Fibroblast of skin of abdomen (primary cell): ENCODE measurements at regions not wholly inside any gene's neighbourhood (a gene's known extent, or its start where the extent isn't known, plus 50 kb on each side); places are given as distances from the start of the nearest gene placed in this dataset.
A peak's percentile ranks its signal among the peaks of the same experiment; 100 is the strongest.

Experiments
- DNase-seq: peaks from one replicate; pipeline ENCODE4 v3.0.0-alpha.2; 2013

DNA sequence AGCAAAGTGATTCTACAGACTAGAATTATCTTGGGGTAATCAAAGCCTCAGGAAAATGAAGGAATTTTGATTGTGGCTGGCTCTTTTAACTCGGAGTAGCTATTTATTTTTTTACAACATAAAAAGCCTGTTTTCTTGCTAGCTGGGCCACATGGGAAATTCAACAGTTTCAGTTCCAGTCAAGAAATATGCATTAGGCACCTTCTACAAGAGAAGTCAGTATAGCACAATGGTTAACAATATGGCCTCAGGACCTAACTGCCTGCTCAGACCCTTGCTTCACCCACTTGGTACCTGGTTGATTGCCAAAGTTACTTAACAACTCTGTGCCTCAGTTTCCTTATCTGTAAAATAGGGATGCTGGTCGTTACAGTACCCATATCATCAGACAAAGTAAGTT, 586.2 kb downstream of the ZNF608 start:
- no peak for DNase-seq

DNA sequence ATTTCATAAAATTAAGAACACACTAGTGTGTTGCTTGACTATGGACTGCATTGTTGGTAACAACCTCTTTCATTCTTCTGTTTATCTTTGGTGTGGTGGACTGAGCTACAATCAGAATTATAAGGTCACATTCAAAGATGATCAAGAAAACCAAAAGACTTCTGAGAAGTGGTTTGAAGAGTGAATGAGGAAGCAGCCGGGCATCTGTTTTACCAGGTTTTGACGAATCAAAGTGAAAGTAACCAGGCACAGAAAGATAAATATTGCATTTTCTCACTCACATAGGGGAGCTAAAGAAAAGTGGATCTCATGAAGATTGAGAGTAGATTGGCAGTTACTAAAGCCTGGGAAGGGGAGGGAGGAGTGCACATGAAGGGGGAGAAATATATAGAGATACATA, 589.1 kb downstream of the ZNF608 start:
- DNase-seq, result no peak

DNA sequence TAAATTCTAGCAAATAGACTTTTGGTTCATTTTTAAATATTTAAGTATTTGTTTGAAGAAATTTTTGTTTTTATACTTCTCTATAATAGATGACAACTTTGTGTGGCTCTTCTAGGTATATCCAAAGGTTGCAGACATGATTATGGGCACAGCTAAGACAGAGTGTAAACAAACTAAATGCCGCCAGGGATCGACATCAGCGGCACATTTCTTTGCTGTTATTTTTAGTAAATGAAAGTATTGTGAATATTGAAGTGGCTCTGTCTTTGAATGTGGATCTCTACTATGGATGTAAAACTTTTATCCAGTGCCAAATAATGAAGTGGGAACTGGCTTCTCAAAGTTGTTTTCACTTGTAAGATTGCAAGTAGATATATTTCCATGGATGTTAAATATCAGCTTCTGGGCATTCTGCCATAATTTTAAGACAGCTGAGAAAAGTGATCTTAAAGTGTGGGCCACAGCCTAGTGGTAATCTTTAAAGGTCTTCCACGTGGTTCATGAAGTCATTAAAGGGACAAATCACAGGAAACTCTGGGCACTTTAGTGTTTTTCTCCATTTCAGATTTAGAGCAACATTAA, 589.9 kb downstream of the ZNF608 start:
- peak; percentile 39 for DNase-seq

DNA sequence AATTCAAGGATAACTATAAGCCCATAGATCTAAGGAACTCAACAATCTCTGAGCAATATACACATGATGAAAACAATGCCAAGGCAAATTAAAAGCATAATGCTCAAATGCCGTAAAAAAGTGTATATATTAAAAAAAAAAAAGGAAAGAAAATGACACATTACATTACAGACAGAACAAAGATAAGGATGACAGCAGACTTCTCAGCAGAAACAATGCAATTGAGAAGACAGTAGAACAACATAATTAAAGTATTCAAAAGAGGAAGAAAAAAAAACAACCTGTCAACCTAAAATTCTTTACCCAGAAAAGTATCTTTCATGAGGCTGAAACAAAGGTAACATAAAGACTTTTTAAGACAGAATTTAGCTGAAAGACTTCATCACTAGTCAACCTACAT, 591.7 kb downstream of the ZNF608 start:
- DNase-seq, result no peak

DNA sequence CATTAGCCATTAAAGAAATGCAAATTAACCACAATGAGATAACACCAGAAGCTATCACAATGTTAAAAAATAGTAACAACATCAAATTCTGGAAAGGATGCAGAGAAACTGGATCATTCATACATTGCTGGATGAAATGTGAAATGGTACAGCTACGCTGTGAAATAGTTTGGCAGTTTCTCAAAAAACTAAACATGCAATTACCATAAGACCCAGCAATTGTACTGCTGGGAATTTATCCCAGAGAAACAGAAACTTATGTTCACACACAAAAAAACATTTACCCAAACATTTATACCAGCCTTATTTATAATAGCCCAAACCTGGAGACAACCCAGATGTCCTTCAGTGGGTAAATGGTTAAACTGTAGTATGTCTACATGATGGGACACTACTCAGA, 592.9 kb downstream of the ZNF608 start:
- no peak for DNase-seq

DNA sequence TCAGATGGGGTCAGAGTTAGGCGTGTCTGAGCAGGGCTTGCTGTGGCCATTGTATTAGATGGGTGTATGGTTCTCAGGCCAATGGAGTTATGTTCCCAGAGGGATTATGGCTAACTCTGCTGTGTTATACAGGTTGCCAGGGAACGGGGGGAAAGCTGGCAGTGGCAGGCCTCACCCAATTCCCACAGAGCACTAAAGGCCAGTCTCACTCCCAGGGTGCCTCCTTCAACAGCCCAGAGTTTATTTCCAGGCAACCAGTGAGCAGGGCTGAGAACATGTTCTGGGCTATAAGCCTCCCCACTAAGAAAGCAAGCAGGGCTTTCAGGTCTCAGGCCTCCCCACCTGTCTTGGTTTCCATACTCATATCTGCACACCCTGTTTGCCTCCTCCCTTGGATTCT, 597.9 kb downstream of the ZNF608 start:
- no peak for DNase-seq

DNA sequence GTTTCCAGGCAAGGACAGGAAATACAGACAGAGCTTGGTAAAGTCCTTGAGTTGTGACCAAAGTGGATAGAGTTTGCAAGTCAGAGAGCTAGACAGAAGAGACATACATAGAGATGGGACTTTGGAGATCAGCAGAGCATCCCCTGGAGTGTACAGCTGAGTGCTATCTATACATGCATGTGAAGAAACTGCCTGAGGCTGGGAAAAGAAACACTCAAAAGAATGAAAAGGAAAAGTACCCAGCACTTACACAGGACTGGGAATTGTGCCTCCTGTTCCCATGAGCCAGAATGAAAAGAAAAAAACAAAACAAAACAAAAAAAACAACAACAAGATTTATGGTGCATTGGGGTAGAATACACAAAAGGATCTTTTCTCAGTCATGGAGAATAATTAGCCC, 606.4 kb downstream of the ZNF608 start:
- DNase-seq, result no peak

DNA sequence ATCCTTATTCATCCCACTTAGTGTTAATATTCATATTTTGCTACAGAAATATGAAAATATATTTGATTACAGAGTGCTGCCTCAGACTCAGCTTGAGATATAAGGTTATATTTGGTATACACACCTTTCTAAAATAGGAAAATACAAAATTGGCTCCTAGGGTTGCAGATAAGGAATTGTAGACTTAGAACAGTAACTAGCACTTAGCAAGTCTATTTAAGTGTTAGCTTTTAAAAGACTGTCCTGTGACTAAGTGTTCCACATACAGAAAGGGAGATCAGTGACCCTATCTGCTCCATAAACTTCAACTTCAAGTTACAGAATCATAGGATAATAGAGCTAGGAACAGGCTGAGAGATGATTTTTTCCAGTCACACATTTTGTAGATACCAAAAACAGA, 607.0 kb downstream of the ZNF608 start:
- DNase-seq, result no peak

DNA sequence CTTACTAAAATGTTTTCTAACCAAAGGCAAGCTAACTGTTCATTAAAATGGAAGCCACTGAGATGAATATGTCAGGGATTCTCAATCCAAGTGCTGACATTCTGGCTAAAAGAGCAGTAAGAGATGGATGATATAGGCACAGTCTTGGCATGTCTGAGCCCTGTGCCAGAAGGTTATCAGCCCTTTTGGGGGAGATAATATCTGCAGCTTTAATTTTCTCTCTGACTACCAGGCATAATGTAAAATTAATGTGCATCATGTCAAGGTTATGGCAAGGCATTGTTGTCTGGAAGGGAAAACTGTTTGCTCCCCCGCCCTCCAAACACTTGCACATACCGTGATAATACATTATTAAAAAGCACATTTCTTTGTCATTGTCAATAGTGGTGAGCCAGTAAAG, 609.8 kb downstream of the ZNF608 start:
- no peak for DNase-seq

DNA sequence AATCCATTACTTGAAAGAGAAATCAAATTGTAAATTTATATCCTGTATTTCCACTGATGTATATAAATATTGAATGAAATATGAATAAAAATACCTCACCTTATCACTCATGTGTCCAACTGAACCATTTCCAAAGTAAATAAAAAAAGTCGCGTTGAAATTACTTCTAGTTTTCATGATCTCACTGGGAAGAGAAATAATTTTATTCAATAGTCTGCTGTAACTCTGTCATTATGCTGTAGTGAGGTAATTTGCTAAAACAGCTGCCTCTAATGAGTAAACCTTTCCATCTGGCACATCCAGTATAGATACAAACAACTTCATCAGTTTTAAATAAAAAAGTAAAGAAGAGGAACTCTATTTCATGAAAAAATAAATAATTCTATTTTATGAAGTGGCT, 611.5 kb downstream of the ZNF608 start:
- no peak for DNase-seq

DNA sequence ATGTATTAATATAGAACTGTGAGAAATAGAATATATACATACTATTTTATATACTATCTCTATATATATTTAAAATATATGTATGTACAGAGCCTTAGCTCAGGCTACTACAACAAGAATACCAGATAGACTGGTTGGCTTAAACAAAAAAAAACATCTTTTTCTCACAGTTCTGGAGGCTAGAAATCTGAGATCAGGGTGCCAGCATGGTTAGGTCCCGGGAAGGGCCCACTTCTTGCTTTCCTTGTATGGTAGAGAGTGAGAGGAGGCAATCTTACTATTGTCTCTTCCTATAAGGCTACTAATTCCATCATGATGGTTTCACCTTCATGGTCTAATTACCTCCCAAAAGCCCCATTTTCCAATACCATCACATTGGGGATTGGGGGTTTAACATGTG, 613.0 kb downstream of the ZNF608 start:
- no peak for DNase-seq

DNA sequence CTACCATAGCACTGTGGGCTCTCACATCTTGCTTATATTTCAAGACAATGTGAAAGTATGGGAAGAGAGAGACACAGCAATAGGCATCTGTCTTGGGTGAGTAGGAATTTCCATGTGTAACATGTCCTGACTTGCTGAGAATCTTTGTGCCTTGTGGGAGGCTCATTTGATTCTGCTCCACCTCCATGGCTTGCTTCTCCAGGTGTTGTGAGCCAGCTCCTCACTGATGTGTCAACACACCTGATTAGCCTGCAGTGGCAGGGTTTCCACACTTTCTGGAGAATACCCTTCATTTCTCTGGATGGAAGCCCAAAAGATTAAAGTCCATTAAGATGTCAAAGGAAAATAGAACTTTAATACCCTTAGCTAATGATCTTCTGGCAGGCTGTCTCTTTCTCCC, 613.6 kb downstream of the ZNF608 start:
- no peak for DNase-seq

DNA sequence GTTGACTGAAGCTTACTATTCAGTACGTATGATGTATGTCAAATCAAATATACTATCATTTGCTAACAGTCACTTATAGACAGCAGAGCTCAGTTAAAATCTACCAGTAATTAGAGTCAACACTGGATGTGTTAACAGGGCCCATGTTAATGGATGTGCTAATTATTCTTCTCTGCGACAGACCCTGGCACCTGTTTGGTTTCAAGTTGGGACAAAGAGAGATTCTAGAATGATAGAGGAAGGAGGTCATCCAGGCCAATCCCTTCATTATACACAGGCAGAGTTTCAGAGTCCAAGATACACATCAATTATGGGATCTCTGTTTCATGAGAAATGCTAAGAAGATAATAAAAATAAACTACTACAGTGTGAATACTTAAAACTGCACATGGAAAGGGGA, 615.0 kb downstream of the ZNF608 start:
- DNase-seq, result no peak

DNA sequence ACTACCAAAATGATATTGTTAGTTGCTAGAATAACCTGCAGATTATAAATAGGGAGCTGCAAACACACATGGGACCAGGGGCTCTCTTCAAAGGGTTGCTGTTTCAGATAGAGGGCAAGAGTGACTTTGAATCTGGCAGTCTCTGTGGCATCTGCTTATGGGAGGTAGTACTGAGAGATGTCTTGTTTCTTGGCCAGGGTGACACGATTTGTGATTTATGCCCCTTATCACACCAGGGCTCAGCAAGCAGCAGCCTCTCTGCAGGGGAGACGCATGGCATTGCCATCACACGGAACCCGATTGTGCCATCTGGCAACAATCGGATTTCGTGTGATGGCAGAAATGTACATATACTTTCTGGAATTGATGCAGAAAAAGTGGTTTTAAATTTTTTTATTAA, 615.6 kb downstream of the ZNF608 start:
- DNase-seq, result no peak

DNA sequence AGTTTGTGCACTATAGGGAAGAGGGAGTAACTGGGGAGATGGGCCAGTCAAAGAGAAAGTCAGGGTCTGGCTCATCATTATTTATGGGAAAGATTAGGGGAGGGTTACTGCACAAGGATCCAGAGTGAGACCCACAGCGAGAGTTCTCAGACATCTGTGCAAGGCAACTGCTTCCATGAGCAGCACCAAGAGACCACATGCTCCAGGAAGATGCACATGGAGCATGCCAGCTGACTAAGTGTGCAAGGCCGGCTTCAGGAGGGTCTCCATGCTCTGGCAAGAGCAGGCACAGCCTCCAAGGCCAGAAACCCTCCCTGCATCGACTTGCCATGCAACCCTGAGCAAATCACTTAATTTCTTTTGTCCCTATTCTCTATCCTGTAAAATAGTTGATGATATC, 616.9 kb downstream of the CSNK1G3 start:
- no peak for DNase-seq

DNA sequence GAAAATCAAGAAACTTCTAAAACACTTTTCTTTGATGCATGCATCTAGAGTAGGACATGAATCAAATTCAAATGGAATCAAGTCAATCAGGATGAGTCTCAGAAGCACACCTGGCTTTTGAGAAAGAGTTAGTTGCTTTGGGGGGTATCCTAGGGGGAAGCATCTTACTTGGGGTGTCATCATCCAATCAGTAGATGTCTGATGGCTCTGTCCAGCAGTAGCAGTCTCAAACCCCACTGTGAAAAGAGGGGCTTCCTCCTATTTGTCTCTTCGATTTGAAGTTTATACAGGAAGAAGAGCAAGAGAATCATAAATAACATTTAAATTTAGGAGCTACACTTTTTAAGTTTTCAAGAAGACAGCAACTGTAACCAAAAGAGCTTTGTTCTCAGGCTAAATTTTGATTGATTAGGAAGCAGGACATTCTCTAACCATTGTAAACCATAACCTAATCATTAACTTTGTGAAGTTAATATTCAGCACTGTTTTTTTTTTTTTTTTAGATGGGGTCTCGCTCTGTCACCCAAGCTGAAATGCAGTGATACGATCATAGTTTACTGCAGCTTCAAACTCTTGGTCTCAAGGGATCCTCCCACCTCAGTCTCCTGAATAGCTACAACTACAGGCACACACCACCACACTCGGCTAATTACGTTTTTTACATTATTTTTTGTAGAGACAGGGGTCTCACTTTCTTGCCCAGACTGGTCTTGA, 614.7 kb downstream of the CSNK1G3 start:
- DNase-seq, result no peak

DNA sequence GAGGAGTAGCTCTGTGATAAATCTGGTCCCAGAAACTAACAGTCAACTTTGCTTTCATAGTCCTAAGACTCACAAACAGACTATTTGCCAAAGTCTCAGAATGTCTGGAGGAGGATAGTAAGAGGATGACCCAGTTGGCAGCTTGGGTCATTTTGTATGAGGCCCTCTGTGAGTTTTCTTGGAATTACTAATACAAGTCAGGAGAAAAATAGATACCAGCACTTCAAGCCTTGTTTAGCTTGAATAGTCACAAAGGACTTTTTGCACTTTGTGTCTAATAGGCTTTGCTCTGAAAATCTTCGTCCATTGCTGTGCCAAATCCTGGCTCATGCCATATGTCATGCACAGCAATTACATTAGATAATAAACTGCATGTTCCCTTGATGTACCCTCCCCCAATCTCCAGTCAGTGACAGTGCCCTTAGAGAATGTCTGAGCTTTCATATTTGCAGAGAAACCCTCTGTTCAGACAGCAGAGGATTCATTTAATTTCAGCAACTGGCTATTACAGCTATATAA, 612.8 kb downstream of the CSNK1G3 start:
- DNase-seq, result peak; percentile 4

DNA sequence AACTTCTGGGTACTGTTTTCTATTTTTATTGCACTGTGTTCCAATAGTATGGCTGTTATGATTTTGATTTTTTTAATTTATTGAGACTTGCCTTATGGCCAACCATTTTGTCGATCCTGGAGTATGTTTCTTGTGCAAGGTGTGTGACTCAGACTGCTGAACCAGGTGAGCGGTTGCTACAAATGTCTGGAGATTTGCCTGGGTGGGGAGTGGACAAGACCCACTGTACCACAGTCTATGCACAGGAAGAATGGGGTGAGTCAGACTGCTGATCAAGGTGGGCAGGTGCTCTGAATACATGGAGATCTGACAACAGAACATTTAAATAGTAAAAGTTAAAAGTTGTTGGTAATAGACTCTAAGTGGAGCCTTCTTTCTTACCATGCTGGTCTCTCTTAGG, 609.2 kb downstream of the CSNK1G3 start:
- DNase-seq, result no peak

DNA sequence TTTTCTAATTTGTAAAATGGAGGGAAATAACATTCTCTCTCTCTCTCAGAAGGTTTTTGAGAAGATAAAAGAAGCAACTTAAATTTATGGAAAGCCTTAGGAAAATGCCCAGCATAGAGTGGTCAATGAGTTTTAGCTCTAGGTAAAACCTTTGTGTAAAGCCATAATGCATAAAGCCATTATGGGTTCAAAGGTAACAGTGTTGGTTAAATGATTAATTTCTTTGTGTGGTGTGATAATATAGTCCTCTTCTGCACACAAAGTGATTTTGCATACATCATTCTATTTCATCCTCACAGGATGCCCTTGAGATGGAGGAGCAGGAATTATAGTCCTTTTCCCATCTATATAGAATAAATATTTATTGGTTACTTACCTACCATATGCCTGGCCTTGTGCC, 602.9 kb downstream of the CSNK1G3 start:
- DNase-seq, result no peak

DNA sequence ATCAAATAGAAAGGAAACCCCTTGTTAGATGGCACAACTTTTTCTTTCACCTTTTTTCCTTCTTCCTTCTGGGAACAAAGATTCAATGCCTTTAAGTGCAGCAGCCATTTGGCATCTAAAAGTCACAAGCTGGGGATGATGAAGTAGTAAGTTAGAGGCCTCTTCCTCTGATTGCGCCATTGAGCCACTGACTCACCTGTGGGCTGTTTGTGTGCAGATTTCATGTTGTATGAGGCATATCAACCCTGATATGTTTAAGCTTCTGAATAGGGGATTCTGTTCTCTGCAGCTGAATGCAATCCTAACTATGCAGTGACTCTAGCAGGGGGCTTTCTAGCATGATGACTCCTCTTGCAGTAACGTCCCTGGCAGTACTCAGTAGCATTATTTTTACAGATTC, 599.9 kb downstream of the CSNK1G3 start:
- peak; percentile 25 for DNase-seq

DNA sequence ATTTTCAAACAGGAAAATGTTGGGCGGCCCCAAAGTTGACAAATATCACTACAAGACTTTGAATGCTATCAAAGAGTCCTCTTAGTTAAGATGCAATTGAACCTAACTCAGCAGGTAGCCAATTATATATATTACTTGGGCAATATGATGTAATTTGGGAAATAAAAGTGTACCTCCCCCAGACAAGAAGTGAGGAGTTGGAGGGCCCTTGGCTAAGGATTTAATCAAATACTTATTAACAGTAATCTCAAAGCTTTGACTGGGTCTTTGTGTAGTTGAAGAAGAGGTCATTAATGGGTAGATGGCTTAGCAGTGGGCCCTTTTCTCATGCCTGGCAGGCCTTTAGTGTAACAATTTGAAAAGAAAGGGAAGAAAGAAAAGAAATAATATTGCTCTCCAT, 599.0 kb downstream of the CSNK1G3 start:
- DNase-seq, result no peak

DNA sequence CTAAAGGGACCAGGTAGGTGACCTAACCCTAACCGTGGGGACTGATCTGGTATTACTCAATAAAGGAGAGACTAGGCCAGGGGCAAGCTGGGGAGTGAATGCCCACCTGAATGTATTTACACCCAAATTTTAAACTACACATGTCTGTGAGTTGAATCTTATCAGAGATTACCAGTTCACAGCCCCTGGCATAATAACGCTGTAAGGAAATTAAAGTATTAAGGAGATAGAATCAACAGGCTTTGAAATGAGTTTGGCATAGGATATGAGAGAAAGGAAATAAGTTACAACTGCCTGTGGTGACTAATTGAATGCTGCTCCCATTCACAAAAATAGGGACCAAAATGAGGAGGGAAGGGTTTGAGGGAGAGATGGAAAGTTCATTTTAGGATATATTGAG, 593.3 kb downstream of the CSNK1G3 start:
- no peak for DNase-seq

DNA sequence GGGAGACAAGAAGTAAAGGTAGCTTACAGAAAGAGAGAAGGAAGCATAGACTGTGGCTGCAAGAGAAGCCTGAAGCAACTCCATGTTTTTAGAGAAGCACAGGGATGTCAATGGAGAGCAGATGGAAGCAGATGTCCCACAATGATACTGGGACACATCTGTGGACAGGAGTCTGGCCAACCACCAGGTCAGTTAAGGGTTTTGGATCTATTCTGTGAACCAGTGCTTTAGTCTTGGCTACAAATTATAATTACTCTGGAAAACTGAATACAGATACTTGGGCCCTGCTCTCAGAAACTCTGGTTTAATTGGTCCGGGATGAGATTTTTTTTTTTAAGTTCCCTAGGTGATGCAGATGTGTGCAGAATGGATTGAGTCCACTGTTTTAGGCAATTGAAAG, 592.8 kb downstream of the CSNK1G3 start:
- no peak for DNase-seq

DNA sequence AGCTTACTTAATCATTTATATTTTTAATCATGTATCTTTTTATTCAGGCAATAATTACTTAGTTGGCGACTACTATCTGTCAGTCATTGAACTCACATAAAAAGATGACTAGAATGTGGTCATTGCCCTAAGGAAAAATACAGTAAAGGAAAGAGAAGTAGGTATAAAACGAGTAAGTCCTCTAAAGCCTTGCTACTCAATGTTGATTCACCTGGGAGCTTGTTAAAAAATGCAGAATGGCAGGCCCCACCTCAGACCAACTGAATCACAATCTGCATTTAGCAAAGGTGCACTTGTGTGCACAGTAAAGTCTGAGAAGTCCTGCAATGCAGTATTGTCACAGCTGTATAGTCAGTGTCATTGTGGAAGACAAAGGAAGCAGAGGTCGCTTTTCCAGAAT, 592.4 kb downstream of the CSNK1G3 start:
- no peak for DNase-seq

DNA sequence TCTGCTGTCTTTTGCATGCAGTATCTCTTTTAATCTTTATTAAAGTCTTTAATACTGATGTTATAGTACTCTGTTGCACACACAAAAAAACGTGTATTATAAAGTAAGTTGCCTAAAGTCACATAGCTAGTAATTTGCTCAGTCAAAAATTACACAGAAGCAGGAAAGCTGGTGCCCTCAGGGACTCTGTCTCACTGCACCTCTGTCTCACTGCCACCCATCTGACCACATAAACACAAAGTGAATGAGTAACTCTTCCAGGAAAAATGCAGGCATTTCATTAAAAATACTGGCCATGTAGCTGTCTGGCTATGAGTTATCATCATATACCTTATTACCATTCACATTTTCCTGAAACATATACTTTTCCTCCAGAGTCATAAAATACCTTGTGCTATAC, 591.7 kb downstream of the CSNK1G3 start:
- no peak for DNase-seq
